ENCODE measurements at regions not wholly inside any gene's neighbourhood (a gene's known extent, or its start where the extent isn't known, plus 50 kb on each side); places are given as distances from the start of the nearest gene placed in this dataset.

DNA sequence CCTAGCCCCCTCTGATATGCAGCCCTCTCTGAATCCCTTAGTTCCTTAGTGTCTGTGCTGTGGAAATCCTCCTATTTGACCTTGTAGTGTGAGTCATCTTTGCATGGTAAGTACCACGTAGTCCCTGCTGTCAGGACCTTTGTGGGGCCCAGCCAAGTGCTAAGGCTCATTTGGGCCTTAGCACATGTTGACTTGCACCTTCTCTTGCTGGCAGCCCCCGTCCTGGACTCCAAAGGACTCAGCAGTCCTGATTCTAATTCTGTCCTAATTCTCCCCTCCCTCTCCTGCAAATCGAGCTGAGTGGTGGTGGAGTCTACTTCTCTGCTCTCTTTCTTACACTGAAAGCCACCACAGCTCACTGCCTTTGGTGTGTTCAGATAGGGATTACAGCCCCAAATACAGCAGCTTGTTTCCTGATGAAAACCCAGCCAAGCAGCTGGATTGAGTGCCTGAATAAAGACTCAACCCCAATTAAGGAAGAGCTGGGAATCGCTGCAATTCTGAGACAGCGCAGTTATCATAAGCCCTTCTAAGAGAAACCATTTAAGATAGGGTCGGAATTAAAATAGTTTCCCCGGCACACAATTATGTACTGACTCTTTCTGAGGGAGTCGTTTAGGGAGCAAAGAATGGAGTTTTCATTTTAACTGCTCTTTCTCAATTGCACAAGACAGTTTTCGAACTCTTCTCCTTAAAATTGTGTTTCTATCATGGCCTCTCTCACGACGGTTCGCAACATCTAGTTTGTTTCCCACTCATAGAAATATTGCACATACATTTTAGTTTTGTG, 215.6 kb upstream of the TNP1 start:
- Histone ChIP-seq H3K4me3 (ENCODE audit: low read depth, low read length) (no peak overlapping the region), H3K36me3 (ENCODE audit: control insufficient read depth, insufficient read depth, low read length) (no peaks in the 10 kb centered on the region), H3K27me3 (ENCODE audit: control insufficient read depth, insufficient read depth, low read length) (no peaks in the 10 kb centered on the region)
- TF ChIP-seq CTCF (IDR thresholded peaks at IDR 0.05; ENCODE audit: insufficient read depth, low read length, poor library complexity, severe bottlenecking): no peak
- no peak for DNase-seq (ENCODE audit: low read depth)

GRCh38 chr2:217074576-217075255, 214.9 kb upstream of the TNP1 start:
- DNase-seq (ENCODE audit: low read depth): no peak
- H3K27me3 ChIP-seq (ENCODE audit: control insufficient read depth, insufficient read depth, low read length): no peaks in the 10 kb centered on the region
- H3K36me3 ChIP-seq (ENCODE audit: control insufficient read depth, insufficient read depth, low read length): no peaks in the 10 kb centered on the region
- no peak overlapping the region for H3K4me3 ChIP-seq (ENCODE audit: low read depth, low read length)
- no peak for TF ChIP-seq CTCF (IDR thresholded peaks at IDR 0.05; ENCODE audit: insufficient read depth, low read length, poor library complexity, severe bottlenecking)

DNA sequence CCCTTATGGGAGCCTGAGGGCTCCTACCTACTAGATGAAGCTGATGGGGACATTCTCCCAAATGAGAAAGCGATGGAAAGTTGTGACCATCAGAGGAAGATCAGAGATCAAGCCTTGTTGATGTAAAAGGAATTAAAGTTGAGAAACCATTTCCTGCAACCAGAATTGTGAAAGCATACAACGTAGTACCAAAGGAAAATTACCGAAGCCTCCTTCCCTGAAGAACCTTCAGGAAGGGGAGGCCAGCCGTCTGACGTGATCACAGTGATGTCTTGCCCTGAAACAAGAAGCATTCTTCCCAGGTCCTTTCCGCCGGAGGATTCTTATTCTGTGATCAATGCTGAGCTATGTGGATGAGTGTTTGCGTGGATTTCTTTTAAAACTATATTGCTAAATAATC, 211.6 kb upstream of the TNP1 start:
- no peak for DNase-seq (ENCODE audit: low read depth)
- no peak for TF ChIP-seq CTCF (IDR thresholded peaks at IDR 0.05; ENCODE audit: insufficient read depth, low read length, poor library complexity, severe bottlenecking)
- H3K27me3 ChIP-seq (ENCODE audit: control insufficient read depth, insufficient read depth, low read length): no peaks in the 10 kb centered on the region
- no peaks in the 10 kb centered on the region for H3K36me3 ChIP-seq (ENCODE audit: control insufficient read depth, insufficient read depth, low read length)
- no peak overlapping the region for H3K4me3 ChIP-seq (ENCODE audit: low read depth, low read length)

GRCh38 chr2:217070611-217071010, 210.7 kb upstream of the TNP1 start:
- TF ChIP-seq CTCF (IDR thresholded peaks at IDR 0.05; ENCODE audit: insufficient read depth, low read length, poor library complexity, severe bottlenecking): no peak
- no peaks in the 10 kb centered on the region for H3K36me3 ChIP-seq (ENCODE audit: control insufficient read depth, insufficient read depth, low read length)
- DNase-seq (ENCODE audit: low read depth): no peak
- H3K27me3 ChIP-seq (ENCODE audit: control insufficient read depth, insufficient read depth, low read length): no peaks in the 10 kb centered on the region
- H3K4me3 ChIP-seq (ENCODE audit: low read depth, low read length): no peak overlapping the region

GRCh38 chr2:217070043-217070430, 210.2 kb upstream of the TNP1 start:
- no peak for DNase-seq (ENCODE audit: low read depth)
- H3K36me3 ChIP-seq (ENCODE audit: control insufficient read depth, insufficient read depth, low read length): no peaks in the 10 kb centered on the region
- TF ChIP-seq CTCF (IDR thresholded peaks at IDR 0.05; ENCODE audit: insufficient read depth, low read length, poor library complexity, severe bottlenecking): no peak
- no peaks in the 10 kb centered on the region for H3K27me3 ChIP-seq (ENCODE audit: control insufficient read depth, insufficient read depth, low read length)
- no peak overlapping the region for H3K4me3 ChIP-seq (ENCODE audit: low read depth, low read length)
